ENCODE measurements at regions not wholly inside any gene's neighbourhood (a gene's known extent, or its start where the extent isn't known, plus 50 kb on each side); places are given as distances from the start of the nearest gene placed in this dataset.

DNA sequence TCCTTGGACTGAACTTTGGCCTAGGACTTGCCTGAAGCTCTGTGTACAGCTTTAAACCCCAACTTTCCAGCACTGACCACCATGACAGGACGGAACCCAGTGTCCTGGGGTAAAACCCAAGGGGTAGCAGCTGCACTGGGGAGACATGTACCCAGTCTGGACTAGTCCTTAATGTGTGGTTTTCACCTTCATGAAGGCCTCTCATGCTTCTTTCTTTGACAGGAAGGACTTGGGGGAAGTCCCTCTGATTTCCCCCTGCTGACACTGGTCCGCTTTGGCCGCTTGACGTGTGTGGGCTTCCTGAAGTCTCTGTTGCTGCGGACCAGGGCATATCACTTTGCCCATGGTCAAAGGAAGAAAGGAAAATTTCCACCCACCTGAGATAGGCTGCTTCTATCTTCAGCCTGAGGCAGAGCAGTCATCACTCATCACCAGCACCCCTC is 66.3 kb upstream of the PRDX6 start:
- Histone ChIP-seq H3K4me3 (no peak overlapping the region), H2AFZ (no peak overlapping the region), H3K4me1 (replicated peaks; ENCODE audit: insufficient read depth) (peaks cover 15% of the 10 kb centered on the region), H3K36me3 (ENCODE audit: low read depth) (no peaks in the 10 kb centered on the region), H4K20me1 (ENCODE audit: insufficient read depth) (no peaks in the 10 kb centered on the region), H3K9me3 (ENCODE audit: insufficient read depth, low read depth) (no peaks in the 10 kb centered on the region), H3K79me2 (ENCODE audit: low read depth) (no peaks in the 10 kb centered on the region), H3K27me3 (ENCODE audit: insufficient read depth, low read depth) (no peaks in the 10 kb centered on the region), H3F3A (ENCODE audit: insufficient read depth, low read depth) (peaks cover 8% of the 10 kb centered on the region), H3K27ac (no peak overlapping the region), H3K9me2 (ENCODE audit: insufficient read depth) (no peaks in the 10 kb centered on the region), H3K4me2 (no peak overlapping the region)
- intact Hi-C loops (cut with micrococcal nuclease; ENCODE audit: unreplicated experiment) = no loop called here
- CTCF ChIA-PET = no interaction called here
- TF ChIP-seq, protein P1, sequence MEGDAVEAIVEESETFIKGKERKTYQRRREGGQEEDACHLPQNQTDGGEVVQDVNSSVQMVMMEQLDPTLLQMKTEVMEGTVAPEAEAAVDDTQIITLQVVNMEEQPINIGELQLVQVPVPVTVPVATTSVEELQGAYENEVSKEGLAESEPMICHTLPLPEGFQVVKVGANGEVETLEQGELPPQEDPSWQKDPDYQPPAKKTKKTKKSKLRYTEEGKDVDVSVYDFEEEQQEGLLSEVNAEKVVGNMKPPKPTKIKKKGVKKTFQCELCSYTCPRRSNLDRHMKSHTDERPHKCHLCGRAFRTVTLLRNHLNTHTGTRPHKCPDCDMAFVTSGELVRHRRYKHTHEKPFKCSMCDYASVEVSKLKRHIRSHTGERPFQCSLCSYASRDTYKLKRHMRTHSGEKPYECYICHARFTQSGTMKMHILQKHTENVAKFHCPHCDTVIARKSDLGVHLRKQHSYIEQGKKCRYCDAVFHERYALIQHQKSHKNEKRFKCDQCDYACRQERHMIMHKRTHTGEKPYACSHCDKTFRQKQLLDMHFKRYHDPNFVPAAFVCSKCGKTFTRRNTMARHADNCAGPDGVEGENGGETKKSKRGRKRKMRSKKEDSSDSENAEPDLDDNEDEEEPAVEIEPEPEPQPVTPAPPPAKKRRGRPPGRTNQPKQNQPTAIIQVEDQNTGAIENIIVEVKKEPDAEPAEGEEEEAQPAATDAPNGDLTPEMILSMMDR (conservative IDR thresholded peaks at IDR 0.05) = no peak
- TF ChIP-seq EZH2 (IDR thresholded peaks at IDR 0.05; ENCODE audit: low read depth) = no peak
- no peak for DNase-seq
- no TSS peak for BruUV-seq (replicated peaks)
- POLR2A ChIA-PET (ENCODE audit: unreplicated experiment) = no interaction called here

DNA sequence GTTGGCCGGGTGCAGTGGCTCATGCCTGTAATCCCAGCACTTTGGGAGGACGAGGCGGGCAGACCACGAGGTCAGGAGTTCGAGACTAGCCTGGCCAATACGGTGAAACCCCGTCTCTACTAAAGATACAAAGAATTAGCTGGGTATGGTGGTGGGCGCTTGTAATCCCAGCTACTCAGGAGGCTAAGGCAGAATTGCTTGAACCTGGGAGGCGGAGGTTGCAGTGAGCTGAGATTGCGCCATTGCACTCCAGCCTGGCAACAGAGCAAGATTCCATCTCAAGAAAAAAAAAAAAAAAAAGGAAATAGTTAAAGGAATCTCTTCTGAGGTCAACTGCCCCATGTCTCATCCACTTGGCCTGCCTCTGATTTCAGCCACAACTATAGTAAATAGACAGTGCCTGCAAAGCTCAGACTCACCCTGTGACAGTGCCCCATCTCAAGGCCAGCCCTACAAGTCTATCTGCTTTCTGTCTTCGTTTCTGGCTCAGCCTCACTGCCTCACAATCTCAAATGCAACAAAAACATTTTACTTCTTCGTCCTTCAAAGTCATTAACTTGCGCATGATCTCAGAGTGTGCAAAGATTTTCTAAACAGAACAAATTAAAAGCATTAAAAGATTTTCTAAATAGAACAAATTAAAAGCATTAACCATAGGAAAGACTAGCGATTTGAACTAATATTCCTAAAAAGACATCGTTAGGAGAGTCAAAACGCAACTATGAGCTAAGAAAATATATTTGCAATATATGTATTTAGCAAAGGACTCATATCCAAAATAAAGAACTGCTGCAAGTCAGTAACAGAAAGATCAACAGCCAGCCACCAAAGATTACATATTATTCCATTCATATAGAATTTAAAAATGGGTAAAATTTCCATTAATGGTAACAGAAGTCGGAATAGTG is 65.0 kb upstream of the PRDX6 start:
- no peaks in the 10 kb centered on the region for H3K79me2 ChIP-seq (ENCODE audit: low read depth)
- H2AFZ ChIP-seq = no peak overlapping the region
- no peak overlapping the region for H3K27ac ChIP-seq
- H3K9me2 ChIP-seq (ENCODE audit: insufficient read depth) = no peaks in the 10 kb centered on the region
- peaks cover 6% of the 10 kb centered on the region; the same call in 1 of the 2 replicates for H3K4me1 ChIP-seq (replicated peaks; ENCODE audit: insufficient read depth)
- H3K4me3 ChIP-seq = no peak overlapping the region
- intact Hi-C loops (cut with micrococcal nuclease; ENCODE audit: unreplicated experiment) = no loop called here
- no TSS peak for BruUV-seq (replicated peaks)
- no peaks in the 10 kb centered on the region for H3F3A ChIP-seq (ENCODE audit: insufficient read depth, low read depth)
- H3K36me3 ChIP-seq (ENCODE audit: low read depth) = no peaks in the 10 kb centered on the region
- no peaks in the 10 kb centered on the region for H4K20me1 ChIP-seq (ENCODE audit: insufficient read depth)
- peak in 1 of 2 experiments; percentile 17 for DNase-seq
- ChIA-PET POLR2A (ENCODE audit: unreplicated experiment) (interaction anchor here (0.8 kb wide), 1 partner anchor 520 kb away, joined by 3 read pairs; no protein-coding TSS in a partner anchor), CTCF (no interaction called here)
- H3K9me3 ChIP-seq (ENCODE audit: insufficient read depth, low read depth) = no peaks in the 10 kb centered on the region
- TF ChIP-seq, protein P1 (conservative IDR thresholded peaks at IDR 0.05) = no peak
- no peak for TF ChIP-seq EZH2 (IDR thresholded peaks at IDR 0.05; ENCODE audit: low read depth)
- H3K4me2 ChIP-seq = no peak overlapping the region
- no peaks in the 10 kb centered on the region for H3K27me3 ChIP-seq (ENCODE audit: insufficient read depth, low read depth)

DNA sequence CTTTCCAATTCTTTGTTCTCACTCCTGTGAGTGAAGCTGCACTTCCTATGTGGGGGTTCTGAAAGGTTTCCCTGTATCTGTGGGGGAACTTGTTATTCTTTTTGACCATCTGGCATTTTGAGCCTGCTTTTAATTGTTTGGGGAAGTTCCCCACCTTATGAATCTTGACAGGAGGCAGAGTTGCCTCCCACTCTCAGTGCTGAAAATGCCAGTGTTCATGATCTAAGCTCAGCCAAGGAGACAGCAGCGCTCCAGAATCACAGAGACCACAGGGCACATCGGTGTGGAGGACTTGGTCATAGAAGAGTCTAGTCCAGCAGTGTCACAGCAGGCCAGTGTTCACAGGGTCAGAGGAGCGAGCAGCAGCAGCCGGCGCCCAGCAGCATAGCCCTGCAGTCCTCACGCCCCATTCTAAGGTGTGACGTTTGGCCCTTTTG is 63.8 kb upstream of the PRDX6 start:
- Histone ChIP-seq H3K36me3 (ENCODE audit: low read depth) (no peaks in the 10 kb centered on the region), H4K20me1 (ENCODE audit: insufficient read depth) (no peaks in the 10 kb centered on the region), H3K4me1 (replicated peaks; ENCODE audit: insufficient read depth) (peaks cover 6% of the 10 kb centered on the region; the same call in 1 of the 2 replicates), H3K27ac (no peak overlapping the region), H3K79me2 (ENCODE audit: low read depth) (no peaks in the 10 kb centered on the region), H3K4me3 (no peak overlapping the region), H3K9me2 (ENCODE audit: insufficient read depth) (no peaks in the 10 kb centered on the region), H3F3A (ENCODE audit: insufficient read depth, low read depth) (no peaks in the 10 kb centered on the region), H3K27me3 (ENCODE audit: insufficient read depth, low read depth) (no peaks in the 10 kb centered on the region), H3K4me2 (no peak overlapping the region), H3K9me3 (ENCODE audit: insufficient read depth, low read depth) (no peaks in the 10 kb centered on the region), H2AFZ (no peak overlapping the region)
- intact Hi-C loops (cut with micrococcal nuclease; ENCODE audit: unreplicated experiment) = no loop called here
- no peak for DNase-seq
- TF ChIP-seq, protein P1 (conservative IDR thresholded peaks at IDR 0.05) = no peak
- no peak for TF ChIP-seq EZH2 (IDR thresholded peaks at IDR 0.05; ENCODE audit: low read depth)
- CTCF ChIA-PET = no interaction called here
- POLR2A ChIA-PET (ENCODE audit: unreplicated experiment) = no interaction called here
- no TSS peak for BruUV-seq (replicated peaks)
